ENCODE measurements at regions not wholly inside any gene's neighbourhood (a gene's known extent, or its start where the extent isn't known, plus 50 kb on each side); places are given as distances from the start of the nearest gene placed in this dataset.

- no peaks in the 10 kb centered on the region for H3K9me3 ChIP-seq
- no peak overlapping the region for H3K27ac ChIP-seq
- 80 to 81% methylated on average over 1 of the region's 1 CpG for WGBS, 2 donors
- intact Hi-C loops (cut with DNase I): no loop called here
- no peak for DNase-seq
- no peaks in the 10 kb centered on the region for H3K27me3 ChIP-seq
- TF ChIP-seq, protein P1, sequence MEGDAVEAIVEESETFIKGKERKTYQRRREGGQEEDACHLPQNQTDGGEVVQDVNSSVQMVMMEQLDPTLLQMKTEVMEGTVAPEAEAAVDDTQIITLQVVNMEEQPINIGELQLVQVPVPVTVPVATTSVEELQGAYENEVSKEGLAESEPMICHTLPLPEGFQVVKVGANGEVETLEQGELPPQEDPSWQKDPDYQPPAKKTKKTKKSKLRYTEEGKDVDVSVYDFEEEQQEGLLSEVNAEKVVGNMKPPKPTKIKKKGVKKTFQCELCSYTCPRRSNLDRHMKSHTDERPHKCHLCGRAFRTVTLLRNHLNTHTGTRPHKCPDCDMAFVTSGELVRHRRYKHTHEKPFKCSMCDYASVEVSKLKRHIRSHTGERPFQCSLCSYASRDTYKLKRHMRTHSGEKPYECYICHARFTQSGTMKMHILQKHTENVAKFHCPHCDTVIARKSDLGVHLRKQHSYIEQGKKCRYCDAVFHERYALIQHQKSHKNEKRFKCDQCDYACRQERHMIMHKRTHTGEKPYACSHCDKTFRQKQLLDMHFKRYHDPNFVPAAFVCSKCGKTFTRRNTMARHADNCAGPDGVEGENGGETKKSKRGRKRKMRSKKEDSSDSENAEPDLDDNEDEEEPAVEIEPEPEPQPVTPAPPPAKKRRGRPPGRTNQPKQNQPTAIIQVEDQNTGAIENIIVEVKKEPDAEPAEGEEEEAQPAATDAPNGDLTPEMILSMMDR (IDR thresholded peaks at IDR 0.05): no peak
- no peak for TF ChIP-seq POLR2A (IDR thresholded peaks at IDR 0.05)
- no peak overlapping the region for H3K4me3 ChIP-seq
- no peaks in the 10 kb centered on the region for H3K4me1 ChIP-seq
- H3K36me3 ChIP-seq: no peaks in the 10 kb centered on the region
Observed at GRCh38 chr3:74302281-74302680, 312.2 kb downstream of the CNTN3 start.

GRCh38 chr3:74301056-74301455 lies 313.4 kb downstream of the CNTN3 start:
- Histone ChIP-seq H3K27me3 (no peaks in the 10 kb centered on the region), H3K36me3 (no peaks in the 10 kb centered on the region), H3K4me3 (no peak overlapping the region), H3K27ac (no peak overlapping the region), H3K4me1 (no peaks in the 10 kb centered on the region), H3K9me3 (no peaks in the 10 kb centered on the region)
- no peak for DNase-seq
- intact Hi-C loops (cut with DNase I): no loop called here
- TF ChIP-seq POLR2A (IDR thresholded peaks at IDR 0.05): no peak
- TF ChIP-seq, protein P1 (IDR thresholded peaks at IDR 0.05): no peak

- DNase-seq: no peak
- H3K27ac ChIP-seq: no peak overlapping the region
- no peak overlapping the region for H3K4me3 ChIP-seq
- no peaks in the 10 kb centered on the region for H3K36me3 ChIP-seq
- H3K9me3 ChIP-seq: peaks cover 0 to 11% (median 0%) of the 10 kb centered on the region in 3 donors
- H3K27me3 ChIP-seq: no peaks in the 10 kb centered on the region
- intact Hi-C loops (cut with DNase I): no loop called here
- no peaks in the 10 kb centered on the region for H3K4me1 ChIP-seq
- TF ChIP-seq POLR2A (IDR thresholded peaks at IDR 0.05): no peak
- TF ChIP-seq, protein P1 (IDR thresholded peaks at IDR 0.05): no peak
- 44 to 78% methylated on average over 1 of the region's 1 CpG for WGBS, 2 donors
Observed at GRCh38 chr3:74295479-74295878, 319.0 kb downstream of the CNTN3 start.

DNA sequence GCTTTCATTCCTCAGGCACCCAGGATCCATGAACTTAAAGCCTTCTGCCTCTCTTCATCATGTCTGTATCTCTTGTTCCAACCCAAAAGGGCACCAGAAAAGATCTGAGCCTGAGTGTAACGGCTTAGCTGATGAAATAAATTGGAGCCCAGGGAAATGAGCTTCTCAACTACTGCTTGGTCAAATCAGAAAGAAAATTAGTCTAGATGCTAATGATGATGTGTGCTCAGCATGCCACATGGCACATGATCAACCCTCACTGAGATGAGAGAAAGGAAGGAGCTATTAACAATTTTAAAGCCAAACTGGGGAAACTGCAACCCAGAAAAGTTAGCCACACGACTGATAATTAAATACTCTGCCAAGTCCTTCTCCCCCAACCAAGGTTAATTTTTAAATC lies 325.7 kb downstream of the CNTN3 start:
- no peaks in the 10 kb centered on the region for H3K4me1 ChIP-seq
- no peaks in the 10 kb centered on the region for H3K27me3 ChIP-seq
- H3K9me3 ChIP-seq: peaks cover 0 to 11% (median 0%) of the 10 kb centered on the region in 3 donors
- no peak overlapping the region for H3K27ac ChIP-seq
- intact Hi-C loops (cut with DNase I): no loop called here
- no peak overlapping the region for H3K4me3 ChIP-seq
- DNase-seq: no peak
- H3K36me3 ChIP-seq: no peaks in the 10 kb centered on the region
- WGBS, 2 donors: 41 to 44% methylated on average over 2 of the region's 2 CpGs
- TF ChIP-seq, protein P1 (IDR thresholded peaks at IDR 0.05): no peak
- no peak for TF ChIP-seq POLR2A (IDR thresholded peaks at IDR 0.05)

DNA sequence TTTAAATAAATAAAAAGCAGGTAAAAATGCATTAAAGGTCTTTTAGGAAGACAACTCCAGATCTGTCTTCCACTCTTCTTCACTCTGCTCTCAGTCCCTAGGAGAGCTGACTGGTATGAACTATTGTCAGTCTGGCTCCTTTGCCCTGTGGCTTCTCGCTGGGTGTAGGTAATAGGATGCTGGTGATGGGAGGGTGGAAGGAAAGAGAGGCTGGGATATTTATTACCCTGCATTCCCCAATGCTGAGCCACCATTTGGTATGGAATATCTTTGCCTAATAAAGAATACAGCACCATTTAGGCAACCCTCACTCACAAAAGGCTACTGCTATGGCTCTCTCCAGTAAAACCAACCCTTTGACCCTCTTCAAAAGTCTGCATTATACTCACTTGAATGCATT lies 326.9 kb downstream of the CNTN3 start:
- DNase-seq: no peak
- H3K36me3 ChIP-seq: no peaks in the 10 kb centered on the region
- H3K4me3 ChIP-seq: no peak overlapping the region
- intact Hi-C loops (cut with DNase I): no loop called here
- TF ChIP-seq, protein P1 (IDR thresholded peaks at IDR 0.05): no peak
- TF ChIP-seq POLR2A (IDR thresholded peaks at IDR 0.05): no peak
- peaks cover 0 to 9% (median 0%) of the 10 kb centered on the region in 3 donors for H3K9me3 ChIP-seq
- no peaks in the 10 kb centered on the region for H3K4me1 ChIP-seq
- WGBS, 2 donors: 50 to 71% methylated on average over 1 of the region's 1 CpG
- H3K27ac ChIP-seq: no peak overlapping the region
- H3K27me3 ChIP-seq: no peaks in the 10 kb centered on the region

Measured in esophagus squamous epithelium (tissue), 5 donors.